Lung microvascular endothelial cell (primary cell): ENCODE measurements at regions not wholly inside any gene's neighbourhood (a gene's known extent, or its start where the extent isn't known, plus 50 kb on each side); places are given as distances from the start of the nearest gene placed in this dataset.
A peak's percentile ranks its signal among the peaks of the same experiment; 100 is the strongest.

Experiments used
- DNase-seq, 2 donors: peaks; one replicate each; pipeline versions ENCODE4 v3.0.0 to v3.0.0-alpha.2; 2010; ENCODE audit warnings: low read depth in 2 of 2

DNA sequence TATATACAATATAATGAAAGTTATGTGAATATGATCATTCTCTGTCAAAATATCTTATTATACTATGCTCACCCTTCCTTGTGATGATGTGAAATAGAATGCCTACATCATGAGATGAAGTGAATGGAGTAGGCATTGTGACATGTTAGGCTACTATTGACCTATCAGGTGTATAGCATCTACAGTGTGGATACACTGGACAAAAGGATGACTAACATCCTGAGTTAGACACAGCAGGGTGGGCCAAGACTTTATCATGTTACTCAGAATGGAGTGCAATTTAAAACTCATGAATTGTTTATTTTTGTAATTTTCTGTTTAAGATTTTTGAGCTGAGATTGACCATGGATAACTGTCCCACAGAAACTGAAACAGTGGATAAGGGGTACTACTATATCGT, 53.4 kb upstream of the NAV3 start:
- DNase-seq: peak in 1 of 2 donors; percentile 19

DNA sequence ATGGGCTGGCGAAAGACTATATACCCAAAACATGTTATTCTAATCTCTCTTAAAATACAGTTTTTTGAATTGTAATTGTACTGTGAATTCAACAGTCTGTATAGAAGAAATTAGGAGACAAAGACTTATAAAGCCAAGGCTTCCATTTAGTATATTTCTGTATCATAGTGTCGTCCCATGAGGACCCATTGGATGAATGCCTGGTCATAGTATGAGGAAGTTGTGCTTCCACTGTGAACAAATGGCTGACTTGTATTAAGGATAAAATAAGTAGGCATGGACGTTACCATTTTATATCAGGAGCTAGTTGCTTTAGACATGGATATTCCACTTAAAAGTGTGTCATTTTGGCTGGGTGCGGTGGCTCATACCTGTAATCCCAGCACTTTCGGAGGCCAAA, 55.9 kb upstream of the NAV3 start:
- DNase-seq: no peak

DNA sequence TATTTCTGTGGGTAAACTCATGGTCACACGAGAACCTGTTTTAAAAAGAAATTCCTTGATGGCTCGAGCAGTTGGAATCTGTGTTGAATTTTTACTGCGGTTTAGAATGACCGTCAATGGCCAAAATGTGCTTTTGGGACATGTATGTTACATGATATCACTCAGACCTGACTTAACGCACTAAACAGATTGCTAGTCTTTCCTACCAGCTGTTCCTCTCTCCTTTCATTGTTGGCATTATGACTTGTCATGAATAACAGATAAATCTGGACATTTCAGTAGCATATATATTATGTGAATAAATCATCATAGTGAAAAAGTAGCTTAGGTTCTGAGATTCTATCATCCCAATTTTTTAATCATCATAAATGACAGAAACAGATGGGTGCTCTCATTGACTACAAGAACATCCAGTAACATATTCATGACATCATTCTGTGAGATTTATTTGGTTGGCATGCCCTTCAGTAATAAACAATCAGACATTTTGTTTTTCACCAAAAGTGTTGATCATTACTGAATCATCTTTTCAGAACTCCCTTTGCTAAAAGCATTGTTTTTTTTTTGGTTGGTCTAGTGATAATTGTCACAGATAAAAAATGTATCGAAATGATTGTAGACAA, 57.9 kb upstream of the NAV3 start:
- no peak for DNase-seq

DNA sequence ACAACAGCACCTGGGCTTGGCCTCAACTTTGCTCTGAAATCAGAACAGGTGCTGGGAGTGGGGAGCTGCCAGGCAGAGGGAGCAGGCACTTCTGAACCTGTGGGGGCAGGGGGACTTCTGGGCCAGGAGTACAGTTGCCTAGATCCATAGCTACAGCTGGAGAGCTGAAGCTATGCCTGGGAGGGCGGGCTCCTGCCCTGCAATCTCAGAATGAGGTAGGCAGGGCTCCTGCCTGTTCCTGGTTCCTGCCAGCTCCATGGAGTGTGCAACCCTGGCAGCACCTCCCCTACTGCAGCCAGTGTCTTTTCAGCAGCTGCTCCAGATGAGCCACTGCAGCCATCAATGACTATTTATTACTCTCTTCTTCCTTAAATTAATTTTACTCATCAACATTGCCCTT, 62.1 kb upstream of the NAV3 start:
- no peak for DNase-seq

DNA sequence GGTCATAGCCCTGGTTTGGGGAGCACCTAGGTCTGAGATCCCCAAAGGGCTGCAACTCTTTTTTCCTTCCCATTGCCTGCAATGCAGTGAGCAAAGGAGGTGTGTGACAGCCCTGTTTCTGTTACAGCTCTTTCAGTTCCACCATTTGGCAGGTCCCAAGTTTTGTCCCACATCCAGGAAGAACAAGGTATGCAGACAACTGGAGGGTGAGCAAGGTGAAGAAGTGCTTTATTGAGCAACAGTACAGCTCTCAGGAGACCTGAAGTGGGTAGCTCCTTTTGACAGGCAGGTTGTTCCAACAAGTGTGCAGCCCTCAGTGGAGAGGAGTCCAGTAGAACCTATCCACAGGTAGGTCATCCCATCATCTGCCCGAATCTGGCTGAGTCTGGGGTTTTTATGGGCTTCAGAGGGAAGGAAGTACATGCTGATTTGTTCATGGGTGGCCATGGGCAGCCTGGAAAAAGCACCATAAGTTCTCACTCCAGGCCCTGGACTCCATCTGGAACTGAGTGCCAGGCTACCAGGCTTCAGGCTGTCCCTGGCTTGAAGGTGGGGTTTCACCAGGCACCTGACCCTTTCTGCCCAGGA, 62.8 kb upstream of the NAV3 start:
- DNase-seq: no peak

DNA sequence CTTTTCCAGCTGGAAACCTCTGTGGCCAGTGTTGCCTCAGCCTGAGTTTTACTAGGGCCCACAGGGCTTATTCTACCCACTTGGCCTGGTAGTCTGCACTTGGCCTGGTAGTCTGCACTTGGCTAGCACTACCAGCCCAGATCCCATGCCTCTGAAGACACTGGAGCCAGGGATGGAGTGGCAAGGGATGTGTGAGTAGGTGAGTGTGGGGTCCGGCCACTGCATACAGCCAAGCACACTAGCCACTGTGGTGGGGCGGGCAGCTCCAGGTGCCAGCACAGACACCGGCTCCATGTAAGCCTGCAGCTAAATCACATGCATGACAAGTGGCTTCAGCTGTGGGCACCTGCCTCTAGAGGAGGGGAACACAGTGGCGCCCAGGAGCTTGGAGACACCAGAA, 63.4 kb upstream of the NAV3 start:
- DNase-seq: no peak

DNA sequence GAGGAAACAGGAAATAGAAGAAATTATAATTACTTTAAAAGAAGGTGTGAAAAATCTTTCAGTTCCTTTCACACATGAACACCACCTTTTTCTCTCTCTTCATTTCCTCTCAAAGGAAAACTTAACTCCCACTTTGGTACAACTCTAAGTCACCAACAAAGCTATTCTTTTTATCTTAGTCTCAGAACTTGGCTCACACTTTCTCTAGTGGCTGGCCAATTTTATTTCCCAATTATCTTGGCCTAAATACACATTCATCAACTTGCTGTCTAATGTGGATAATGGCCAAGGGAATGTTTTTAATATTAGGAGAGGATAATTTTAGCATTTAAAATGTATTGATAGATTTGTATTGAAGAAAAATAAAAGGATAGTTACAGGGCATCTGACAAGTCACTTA, 64.5 kb upstream of the NAV3 start:
- no peak for DNase-seq

DNA sequence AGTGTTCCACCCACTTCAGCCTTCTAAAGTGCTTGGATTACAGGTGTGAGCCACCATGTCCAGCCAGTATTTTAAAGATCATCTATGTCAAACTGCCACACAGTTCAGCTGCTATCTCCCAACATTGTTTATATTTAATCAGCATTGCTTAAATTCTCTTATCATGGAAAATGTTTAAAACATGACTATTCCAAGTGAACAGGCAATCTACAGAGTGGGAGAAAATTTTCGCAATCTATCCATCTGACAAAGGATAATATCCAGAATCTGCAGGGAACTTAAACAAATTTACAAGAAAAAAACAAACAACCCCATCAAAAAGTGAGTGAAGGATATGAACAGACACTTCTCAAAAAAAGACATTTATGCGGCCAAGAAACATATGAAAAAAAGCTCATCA, 69.4 kb upstream of the NAV3 start:
- DNase-seq: no peak

DNA sequence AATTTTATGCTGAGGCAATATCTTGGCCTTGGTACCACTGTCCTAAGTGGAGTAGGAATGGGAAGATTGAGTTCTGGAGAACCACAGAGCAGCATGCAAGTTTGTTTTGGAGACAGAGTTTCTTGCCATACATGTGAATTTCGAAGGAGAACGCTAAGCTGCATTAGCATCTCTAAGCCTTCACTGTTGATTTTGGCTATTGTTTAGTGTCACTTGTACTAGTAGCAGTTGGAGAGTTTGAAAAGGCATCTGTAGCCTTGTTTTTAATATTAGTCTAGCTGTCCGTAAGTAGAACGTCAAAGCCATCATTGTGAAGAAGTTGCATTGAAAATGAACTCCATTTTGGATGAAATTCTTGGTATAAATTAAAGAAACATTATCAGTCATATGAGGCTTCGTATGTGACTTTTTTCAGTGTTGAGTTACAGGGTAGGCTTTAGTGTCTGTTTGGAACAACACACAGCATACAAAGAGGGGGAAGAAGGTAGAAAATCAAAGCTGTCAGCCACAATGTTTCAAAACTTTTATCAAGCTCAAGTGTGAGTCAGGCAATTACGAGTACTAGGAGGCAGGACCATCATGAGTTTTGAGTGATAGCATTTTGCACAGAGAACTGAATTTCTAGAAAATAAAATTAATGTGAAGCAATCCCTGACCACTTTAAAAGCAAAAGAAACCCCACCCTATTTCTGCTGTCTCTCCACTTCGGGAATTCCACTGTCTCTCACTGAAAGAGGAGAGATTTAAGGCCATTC, 70.2 kb upstream of the NAV3 start:
- DNase-seq: no peak

DNA sequence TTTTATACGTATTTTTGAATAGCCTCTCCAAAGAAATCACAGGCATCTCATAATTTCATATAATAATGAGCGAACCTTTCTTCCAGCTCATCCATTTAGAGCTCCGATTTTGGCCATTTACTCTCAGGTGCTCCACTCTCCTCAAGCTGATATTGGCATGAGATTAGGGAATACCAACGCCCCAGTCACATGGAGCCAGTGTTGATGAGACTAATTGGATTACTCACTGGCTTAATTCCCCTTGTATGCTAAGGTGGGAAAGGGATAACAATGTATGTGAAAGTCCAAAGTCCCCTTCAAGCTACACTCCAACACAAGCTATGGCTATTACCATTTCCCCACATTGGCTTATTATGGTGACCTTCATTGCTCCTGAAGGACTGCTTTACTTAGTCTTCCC, 76.6 kb upstream of the NAV3 start:
- no peak for DNase-seq

DNA sequence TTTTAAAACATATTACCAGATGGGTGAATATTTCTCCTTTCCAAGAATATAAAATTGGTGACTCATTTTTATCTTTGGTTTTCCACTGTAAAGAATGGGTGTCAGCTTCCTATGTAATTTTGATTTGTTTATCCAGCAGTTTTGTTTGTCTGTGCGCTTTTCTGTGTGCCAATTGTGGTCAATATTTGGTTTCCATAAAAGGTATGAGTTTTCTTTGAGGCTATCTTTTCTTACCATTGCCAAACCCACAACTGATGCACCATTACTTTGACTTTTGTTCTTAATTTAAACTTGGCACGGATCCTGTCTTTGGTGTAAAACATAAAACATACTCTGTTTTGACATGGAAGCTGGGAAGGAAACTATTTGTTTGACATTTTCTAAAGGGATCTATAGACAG, 78.8 kb upstream of the NAV3 start:
- DNase-seq: peak; percentile 44 to 63

DNA sequence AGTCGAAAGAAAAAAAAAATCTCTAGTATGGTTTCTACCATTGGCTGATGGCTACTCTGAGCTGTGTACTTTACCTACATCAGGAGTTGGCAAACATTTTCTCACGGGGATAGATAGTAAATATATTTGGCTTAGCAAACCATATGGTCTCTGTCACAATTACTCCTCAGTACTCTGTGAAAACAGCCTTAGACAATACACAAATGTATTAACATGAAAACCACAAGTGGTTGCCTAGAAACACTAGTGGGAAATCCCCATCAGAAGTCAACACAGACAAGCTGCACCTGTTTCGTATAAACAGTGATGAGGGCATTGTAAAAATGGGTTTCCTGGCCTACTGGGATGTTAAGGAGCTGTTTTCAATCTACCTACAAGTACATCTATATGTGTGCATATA, 84.6 kb upstream of the NAV3 start:
- DNase-seq: peak; percentile 52 to 81

DNA sequence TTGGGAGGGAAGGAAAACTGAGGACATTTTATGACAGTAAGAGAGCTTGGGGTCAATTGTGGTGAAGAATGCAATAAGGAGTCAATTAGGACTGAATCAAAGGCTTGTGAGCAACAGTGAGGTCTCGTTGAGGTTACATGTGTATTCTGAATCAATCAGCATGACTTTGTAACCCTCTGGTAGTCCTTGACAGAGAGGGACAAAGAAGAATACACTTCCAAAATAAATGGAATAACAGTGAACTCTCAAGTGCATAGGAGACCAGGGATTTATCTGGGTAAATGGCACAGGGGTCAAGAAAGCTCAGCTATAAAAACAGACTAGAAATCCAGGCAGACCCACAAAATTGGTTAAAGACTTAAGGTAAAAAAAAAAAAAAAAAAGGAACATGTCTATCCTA, 85.1 kb upstream of the NAV3 start:
- DNase-seq: no peak

DNA sequence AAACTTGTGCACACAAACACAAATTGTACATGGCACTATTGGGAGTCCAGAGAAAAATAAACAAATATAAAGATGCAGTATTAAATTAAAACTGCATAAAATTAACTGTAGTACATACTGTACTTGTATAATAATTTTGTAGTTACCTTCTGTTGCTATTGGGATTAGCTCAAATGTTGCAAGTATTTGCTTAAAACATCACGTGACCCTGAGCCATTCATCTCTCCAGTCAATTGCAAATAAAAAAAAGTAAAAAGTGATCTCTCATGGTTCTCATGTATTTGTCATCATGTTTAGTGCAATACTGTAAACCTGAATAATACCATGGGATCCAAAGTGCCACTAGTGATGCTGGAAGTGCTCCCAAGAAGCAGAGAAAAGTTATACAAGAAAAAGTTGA, 88.1 kb upstream of the NAV3 start:
- DNase-seq: no peak

DNA sequence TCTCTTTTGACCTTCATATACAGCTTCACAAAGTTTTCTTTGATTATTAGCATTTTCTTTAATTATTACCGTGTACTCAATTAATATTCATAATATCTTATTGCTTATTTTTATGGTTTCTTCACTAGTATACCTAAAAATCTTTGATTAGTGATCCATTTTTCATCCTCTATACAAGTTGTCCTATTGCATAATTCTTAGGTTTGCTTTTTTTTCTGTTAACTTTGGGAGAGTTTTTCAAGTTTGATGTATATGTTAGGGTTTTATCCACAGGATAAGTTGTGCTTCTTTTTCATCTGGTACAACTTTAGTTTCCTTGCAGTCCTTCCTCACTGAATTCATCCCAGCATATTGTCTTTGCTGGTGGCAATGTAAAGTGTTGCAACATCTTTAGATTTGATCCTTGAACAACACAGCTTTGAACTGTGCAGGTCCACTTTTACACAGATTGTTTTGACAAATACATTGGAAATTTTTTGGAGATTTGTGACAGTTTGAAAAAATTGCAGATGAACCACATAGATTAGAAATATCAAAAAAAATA, 88.6 kb upstream of the NAV3 start:
- no peak for DNase-seq

DNA sequence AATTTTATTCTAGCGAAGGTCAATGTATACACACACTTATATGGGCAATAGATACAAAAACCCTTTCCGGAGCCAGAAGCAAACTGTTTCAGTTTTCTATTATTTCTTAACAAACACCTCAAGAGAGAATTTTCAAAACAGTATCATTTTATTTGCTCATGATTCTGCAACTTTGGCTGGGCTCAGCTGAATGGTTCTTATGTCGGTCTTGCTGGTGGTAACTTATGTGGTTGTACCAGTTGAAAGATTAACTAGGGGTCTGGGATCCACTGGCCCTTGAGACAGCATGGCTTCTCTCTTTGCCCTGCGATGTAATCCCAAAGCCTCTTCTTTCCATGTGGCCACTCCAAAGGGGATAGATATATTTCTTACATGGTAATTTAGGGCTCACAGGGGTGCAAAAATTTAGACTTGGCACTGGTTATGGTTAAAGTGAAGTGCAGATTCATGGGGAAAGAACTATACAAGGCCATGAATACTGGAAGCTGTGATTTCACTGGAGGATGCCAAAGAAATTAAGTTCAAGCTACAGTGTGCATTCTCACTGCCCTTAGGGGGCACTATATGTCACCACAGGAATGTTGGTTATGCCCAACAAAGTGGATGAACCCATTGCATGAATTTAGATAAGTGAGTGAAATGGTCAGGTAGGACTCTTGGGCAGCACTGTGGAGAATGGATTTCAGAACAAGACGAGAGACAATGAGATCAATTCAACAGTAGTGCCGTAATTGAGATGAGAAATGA, 94.3 kb upstream of the NAV3 start:
- no peak for DNase-seq

DNA sequence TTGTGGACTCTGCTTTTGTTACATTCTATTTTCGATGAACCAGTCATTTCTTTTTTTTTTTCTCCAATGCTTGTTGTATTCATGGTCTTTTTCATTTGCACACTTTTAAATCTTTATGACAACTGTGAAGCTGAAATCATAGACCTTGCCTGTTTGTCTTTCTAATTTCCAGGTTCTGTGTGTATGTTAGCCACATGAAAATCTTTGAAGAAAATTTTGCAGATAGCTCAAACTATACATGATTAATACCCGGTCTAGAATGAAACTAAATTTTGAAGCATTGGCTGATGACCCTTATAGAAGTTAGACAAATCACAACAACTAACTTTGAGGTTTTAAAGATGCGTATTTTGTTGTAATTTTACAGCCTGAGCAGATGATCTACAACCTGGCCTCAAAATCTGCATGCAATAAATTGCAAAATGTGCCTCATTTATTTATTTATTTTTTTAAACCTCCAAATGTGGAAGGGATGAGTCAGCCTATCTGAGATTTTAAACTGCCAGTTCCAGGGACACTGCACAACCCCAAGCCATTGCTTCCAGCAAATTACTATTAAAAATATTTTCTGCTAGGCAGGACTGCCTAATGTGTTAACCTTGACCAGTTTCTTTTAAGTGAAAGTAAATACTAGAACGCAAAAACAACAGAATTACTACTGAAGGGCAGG, 96.3 kb upstream of the NAV3 start:
- DNase-seq: peak in 1 of 2 donors; percentile 18

DNA sequence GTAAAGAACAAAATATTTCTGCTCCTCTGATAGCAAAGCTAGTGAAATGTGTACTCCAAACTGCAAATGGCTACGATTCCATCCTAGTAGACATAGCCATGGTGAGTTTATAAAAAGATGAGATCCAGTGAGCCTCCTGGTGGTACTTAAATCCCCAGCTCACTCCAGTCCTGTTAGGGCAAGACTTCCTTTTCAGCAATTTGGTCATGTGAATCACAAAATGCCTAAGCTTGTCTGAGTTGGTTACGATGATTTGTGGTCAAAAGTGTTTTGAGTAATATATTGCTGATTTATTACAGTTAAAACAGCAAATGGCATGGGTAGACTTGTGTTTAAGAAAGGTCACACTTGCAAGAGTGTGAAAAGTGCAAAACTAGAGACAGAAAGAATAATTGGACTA, 102.7 kb upstream of the NAV3 start:
- no peak for DNase-seq

DNA sequence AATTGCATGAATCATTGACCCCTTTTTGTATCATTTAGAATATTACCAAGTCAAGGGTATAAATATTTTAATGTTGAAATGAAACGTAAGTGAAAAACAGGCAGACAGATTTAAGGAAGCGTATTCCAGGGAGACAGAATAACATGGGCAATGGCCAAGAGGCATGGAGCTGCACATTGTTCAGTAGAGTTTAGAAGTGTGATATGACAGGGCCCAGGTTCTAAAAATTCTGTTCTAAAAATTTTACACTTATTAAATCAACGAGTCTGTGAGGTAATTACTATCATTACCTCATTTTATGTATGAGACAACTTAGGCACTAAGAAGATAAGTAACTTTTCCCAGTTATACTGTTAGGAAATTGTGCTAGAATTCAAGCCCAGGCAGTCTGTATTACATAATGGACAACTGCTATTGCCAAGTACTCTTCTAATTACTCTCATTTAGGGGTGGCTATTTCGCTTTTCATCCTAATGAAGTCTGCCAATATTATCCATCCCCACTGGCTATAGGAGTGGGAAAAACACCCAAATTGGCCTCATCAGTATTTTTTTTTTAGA, 103.2 kb upstream of the NAV3 start:
- DNase-seq: no peak

DNA sequence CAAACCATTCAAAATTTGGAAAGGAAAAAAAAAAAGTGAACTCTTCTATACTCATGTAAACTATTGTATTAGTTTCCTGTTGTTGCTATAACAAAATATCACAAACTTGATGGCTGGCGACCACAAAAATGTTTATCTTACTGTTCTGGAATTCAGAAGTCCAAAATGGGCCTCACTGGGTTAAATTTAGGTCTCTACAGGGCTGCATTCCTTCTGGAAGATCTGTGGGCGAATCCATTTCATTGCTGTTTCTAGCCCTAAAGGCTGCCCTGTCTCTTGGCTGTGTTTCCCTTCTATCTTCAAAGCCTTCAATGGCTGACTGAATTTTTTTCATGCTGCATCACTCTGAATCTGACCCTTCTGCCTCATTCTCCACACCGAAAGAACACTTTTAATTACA, 105.1 kb upstream of the NAV3 start:
- DNase-seq: peak in 1 of 2 donors; percentile 41

DNA sequence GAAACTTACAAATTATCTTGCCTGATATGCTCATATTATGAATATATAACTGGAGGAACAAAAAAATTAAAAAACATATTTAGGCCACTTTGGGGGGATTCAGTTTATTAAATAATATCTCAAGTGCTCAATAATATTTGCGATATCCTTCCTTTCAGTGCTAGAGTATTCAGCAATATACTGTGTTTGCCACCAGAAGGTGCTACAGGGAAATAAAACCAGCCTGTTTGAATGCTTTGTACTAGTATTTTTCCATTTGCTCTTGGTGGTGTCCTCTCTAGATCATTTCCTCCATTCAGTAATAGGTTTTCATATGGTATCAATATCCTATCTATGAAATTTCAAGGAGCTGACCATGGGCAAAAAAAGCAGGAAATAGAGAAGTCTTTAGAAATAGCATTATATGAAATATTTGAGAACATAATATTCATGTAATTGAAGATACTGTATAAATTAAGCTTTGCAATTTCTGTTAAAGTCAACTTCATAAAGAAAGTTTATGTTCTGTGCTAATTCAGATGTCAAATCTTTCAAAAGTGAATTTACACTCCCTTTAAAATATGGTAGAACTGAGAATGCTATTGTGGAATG, 106.2 kb upstream of the NAV3 start:
- peak; percentile 69 to 79 for DNase-seq
